Endothelial cell (in vitro differentiated cells): ENCODE measurements at regions not wholly inside any gene's neighbourhood (a gene's known extent, or its start where the extent isn't known, plus 50 kb on each side); places are given as distances from the start of the nearest gene placed in this dataset.

Experiments used
- DNase-seq: peaks from one replicate; pipeline ENCODE4 v3.0.0; 2021; ENCODE audit warnings: low spot score
- H3K27ac Mint-ChIP-seq: one replicate; pipeline ENCODE4 v1.8.0; 2021; ENCODE audit warnings: mixed read lengths, inconsistent platforms; ENCODE audit not compliant: unreplicated experiment
- H3K27me3 Mint-ChIP-seq: one replicate; pipeline ENCODE4 v1.8.0; 2021; ENCODE audit warnings: mild to moderate bottlenecking, moderate library complexity, mixed read lengths, inconsistent platforms; ENCODE audit not compliant: unreplicated experiment
- H3K36me3 Mint-ChIP-seq: one replicate; pipeline ENCODE4 v1.8.0; 2021; ENCODE audit warnings: mild to moderate bottlenecking, low read depth, mixed read lengths, inconsistent platforms; ENCODE audit not compliant: unreplicated experiment
- H3K4me1 Mint-ChIP-seq: one replicate; pipeline ENCODE4 v1.8.0; 2021; ENCODE audit warnings: mild to moderate bottlenecking, mixed read lengths, inconsistent platforms; ENCODE audit not compliant: unreplicated experiment
- H3K4me3 Mint-ChIP-seq: one replicate; pipeline ENCODE4 v1.8.0; 2021; ENCODE audit warnings: mild to moderate bottlenecking, mixed read lengths, inconsistent platforms; ENCODE audit not compliant: unreplicated experiment
- H3K9me3 Mint-ChIP-seq: one replicate; pipeline ENCODE4 v1.8.0; 2021; ENCODE audit warnings: mixed read lengths, inconsistent platforms; ENCODE audit not compliant: unreplicated experiment
- TF ChIP-seq, protein P1 (sequence below): fragments of 200-600 bp; sonication (generic); IDR thresholded peaks from one replicate; pipeline ENCODE4 v1.5.0; 2021; ENCODE audit warnings: antibody characterized with exemption; ENCODE audit not compliant: unreplicated experiment

DNA sequence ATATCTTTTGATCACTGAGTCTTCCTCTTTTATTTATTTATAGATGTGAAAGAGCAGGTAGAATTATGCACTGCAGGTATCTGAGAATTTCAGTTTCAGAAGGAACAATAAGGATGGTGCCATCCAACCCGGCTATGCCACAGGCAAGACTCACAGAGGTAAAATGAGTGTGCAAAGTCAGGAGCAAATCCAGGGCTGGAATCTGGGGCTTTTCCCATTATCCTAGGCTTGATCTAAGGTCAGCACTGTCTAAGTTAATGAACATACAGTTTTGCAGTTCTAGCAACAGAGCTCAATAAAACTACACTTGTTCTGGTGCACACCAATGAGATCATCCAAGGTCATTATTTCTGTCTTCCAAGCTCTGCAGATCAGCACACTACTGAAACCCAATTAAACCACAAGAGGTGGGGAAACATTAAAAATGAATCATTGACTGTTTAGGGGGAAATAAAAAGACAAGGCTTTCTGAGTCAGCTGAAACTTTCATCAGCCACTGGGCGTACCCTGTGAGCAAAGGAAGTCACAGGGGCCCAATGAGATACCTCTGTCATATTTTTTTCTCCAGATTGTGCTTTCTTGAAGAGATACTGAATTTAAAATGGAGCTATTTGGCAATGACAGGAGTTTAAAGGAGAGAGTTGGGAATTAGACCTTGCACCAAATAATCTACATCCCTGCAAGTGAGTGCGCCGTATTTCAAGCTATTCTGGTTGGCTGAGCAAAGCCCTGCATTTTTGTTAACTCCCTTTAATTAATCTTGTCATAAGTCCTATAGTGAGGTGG, 662.2 kb upstream of the ZNF608 start:
- DNase-seq = no peak
- Mint-ChIP-seq H3K4me1 (peaks cover 18% of the 10 kb centered on the region), H3K9me3 (no peaks in the 10 kb centered on the region), H3K27me3 (no peaks in the 10 kb centered on the region), H3K36me3 (no peaks in the 10 kb centered on the region), H3K27ac (no peak overlapping the region), H3K4me3 (no peak overlapping the region)
- TF ChIP-seq, protein P1, sequence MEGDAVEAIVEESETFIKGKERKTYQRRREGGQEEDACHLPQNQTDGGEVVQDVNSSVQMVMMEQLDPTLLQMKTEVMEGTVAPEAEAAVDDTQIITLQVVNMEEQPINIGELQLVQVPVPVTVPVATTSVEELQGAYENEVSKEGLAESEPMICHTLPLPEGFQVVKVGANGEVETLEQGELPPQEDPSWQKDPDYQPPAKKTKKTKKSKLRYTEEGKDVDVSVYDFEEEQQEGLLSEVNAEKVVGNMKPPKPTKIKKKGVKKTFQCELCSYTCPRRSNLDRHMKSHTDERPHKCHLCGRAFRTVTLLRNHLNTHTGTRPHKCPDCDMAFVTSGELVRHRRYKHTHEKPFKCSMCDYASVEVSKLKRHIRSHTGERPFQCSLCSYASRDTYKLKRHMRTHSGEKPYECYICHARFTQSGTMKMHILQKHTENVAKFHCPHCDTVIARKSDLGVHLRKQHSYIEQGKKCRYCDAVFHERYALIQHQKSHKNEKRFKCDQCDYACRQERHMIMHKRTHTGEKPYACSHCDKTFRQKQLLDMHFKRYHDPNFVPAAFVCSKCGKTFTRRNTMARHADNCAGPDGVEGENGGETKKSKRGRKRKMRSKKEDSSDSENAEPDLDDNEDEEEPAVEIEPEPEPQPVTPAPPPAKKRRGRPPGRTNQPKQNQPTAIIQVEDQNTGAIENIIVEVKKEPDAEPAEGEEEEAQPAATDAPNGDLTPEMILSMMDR = no peak

GRCh38 chr5:125409234-125409860, 662.9 kb upstream of the ZNF608 start:
- Mint-ChIP-seq H3K4me3 (no peak overlapping the region), H3K9me3 (no peaks in the 10 kb centered on the region), H3K36me3 (no peaks in the 10 kb centered on the region), H3K27me3 (no peaks in the 10 kb centered on the region), H3K27ac (no peak overlapping the region), H3K4me1 (peaks cover 18% of the 10 kb centered on the region)
- no peak for DNase-seq
- TF ChIP-seq, protein P1 = no peak

DNA sequence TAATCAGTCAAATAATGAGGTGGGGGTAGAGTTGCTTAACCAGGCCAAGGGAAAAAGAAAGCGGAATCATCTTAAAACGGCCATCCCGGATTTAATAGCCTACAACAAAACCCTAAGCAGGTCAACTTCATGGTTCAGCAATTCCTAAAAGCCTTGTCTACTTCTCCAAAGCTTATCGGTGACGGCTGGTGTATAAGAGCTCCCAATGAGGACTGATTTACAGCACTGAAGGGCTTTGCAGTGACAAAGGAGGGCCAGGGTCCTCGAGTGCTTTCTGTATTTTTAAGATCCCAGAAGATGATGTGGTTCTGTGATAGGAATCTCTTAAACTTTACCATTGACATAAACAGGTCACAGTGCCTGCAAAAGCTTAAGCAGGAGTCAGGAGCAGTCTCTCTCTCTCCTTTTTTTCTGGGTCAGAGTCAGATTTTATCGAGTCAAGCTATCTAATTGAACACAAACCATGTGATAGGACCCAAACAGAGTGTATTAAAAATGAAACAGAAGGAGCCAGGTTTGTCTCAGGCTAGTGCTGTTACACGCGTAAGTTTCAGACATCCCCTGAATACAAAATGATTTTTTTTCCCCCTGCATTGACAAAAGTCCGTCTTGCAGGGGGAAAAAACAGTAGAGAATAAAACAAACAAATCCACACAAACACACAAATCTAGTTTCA, 663.6 kb upstream of the ZNF608 start:
- DNase-seq = no peak
- no peaks in the 10 kb centered on the region for H3K36me3 Mint-ChIP-seq

DNA sequence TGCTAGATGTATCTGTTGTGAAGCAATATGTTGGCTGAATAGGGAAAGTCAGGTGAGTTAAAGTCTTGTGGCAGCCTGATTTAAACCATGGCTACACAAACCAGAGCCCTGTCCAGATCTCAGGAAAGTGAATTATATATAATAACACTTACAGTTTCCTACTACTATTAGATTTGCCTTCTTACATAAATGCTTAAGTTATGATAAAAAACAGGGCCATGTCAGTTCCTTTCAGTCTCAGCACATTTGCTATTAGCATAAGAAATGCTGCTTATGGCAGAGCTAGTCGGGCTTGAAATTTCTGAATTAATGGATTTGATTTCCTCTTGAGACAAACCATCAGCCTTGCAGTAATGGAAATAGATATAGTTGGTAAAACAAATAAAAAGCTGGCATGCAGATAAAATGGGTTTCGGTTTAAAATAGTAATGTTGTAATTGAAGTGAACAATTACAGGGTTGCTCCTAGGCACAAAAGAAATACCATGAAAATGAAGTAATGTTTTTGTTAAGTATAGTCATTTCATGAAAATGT, 664.2 kb upstream of the ZNF608 start:
- Mint-ChIP-seq H3K27me3 (no peaks in the 10 kb centered on the region), H3K27ac (peak overlapping the region; percentile 95)

More for the DNA sequence above, 663.6 kb upstream of the ZNF608 start:
- peaks cover 18% of the 10 kb centered on the region for H3K4me1 Mint-ChIP-seq
- no peaks in the 10 kb centered on the region for H3K27me3 Mint-ChIP-seq
- H3K27ac Mint-ChIP-seq = peak overlapping the region; percentile 95
- H3K4me3 Mint-ChIP-seq = no peak overlapping the region
- no peaks in the 10 kb centered on the region for H3K9me3 Mint-ChIP-seq
- TF ChIP-seq, protein P1 = no peak

More for the DNA sequence above, 664.2 kb upstream of the ZNF608 start:
- DNase-seq = no peak
- H3K4me1 Mint-ChIP-seq = peaks cover 18% of the 10 kb centered on the region
- TF ChIP-seq, protein P1 = no peak
- no peaks in the 10 kb centered on the region for H3K36me3 Mint-ChIP-seq
- H3K4me3 Mint-ChIP-seq = no peak overlapping the region
- H3K9me3 Mint-ChIP-seq = no peaks in the 10 kb centered on the region
